GM19324 (cell line): ENCODE measurements at regions not wholly inside any gene's neighbourhood (a gene's known extent, or its start where the extent isn't known, plus 50 kb on each side); places are given as distances from the start of the nearest gene placed in this dataset.
A peak's percentile ranks its signal among the peaks of the same experiment; 100 is the strongest.

ENCODE experiments used
- ATAC-seq: cut with Tn5 transposase; IDR thresholded peaks from one replicate; pipeline ENCODE4 v1.9.1; 2021; ENCODE audit warnings: mild to moderate bottlenecking, moderate library complexity; ENCODE audit not compliant: unreplicated experiment, low FRiP score

- ATAC-seq = no peak
These were observed 254.1 kb upstream of the IGFBP3 start for GRCh38 chr7:46175221-46175620.

- ATAC-seq = no peak
These were observed 253.1 kb upstream of the IGFBP3 start for GRCh38 chr7:46174196-46174580.

DNA sequence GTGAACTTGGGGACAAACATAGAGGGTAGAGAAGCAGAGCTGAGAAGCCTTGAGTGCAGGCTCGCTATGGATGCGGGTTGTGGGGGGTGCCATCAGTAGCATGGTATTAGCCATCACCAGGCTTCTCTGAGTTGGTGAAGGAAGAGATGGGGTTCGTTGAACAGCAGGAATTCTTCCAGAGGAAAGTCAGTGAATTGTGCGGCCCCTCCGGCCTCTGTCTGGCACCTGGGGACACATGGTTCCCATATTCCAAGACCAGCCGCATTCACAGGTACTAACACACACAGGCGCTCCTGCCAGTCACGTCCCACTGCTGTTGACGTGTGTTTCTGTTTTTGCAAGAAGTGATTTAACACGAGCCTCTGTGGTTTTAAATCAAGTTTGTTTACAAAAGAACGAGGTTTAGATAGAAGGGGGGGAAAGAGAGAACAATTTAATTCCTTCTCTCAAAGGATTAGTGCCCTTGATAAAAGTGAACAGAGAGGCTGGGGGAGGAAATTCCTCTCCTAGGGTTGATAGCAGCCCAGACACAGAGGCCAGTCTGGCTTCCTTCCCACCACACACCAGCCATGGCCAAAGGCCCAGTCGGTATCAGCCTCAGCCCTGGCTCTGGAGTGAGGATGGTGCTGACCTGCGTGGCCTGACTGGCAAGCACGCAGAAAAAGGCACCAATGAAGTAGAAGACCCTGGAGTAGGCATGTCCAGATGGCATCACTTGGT, 252.6 kb upstream of the IGFBP3 start:
- ATAC-seq = no peak

DNA sequence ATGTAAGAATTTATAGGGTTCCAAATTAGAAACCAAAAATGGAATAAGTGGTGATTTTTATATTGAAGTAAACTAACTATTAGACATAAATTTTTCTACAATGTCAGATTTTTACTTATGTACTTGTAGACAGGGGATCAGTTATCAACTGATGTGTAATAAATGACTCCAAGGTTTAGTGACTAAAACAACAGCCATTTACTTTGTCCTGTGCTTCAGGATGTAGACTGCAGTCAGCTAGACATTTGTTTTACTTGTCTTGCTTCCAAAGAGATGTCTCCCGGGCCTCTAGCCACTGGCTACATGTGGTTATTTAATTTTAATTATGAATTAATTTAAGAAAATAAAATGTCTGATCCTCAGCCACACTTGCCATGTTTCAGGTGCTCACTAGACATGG, 249.7 kb upstream of the IGFBP3 start:
- ATAC-seq = no peak

GRCh38 chr7:46170021-46170420, 248.9 kb upstream of the IGFBP3 start:
- no peak for ATAC-seq

DNA sequence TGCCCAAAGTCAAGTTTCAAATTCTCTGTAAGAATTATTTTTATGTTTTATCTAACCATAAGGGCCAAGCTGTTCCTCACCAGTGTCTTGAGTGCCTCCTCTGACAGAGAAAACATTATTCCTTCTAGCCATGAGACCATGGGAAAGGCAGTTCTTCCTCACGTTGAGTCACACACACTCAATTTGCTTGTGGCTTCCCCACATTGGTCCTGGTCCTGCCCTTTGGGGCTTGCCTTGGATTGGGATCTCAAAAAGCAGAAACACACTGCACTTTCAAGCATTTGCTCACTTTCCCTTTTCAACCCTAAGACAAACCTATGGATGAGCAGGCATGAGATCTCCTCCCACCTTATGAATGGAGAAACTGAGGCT, 248.3 kb upstream of the IGFBP3 start:
- no peak for ATAC-seq

DNA sequence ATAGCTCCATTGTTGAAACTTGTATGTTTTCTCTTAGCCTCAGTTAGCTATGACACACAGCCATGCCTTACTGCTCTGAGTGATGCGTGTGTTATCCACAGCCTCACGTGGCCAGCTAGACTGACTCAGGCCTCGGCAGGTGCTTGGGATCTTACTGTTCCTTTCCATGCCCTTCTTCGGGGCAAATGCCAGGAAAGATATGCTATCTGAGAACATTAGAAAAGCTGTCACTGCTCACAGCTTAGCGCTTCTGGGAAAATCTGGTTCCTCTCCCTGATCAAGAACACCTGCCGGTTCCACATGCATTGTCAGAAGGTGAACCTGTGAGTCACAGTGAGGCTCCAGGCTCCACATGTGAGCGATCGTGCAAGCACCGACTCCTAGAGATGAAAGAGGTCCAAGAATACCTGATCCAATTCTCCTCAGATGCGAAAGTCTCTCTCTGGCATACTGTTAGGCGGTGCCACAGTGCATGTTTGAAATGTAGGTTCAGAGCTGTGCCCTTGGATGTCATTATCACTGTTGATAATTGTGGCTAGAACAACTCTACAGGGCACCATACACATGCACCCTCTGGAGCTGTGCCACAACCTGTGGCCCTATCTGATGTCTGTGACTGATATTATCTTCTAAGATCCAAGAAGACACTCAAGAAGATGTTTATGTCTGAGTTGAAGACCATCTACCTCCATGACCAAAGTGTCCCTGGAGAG, 247.8 kb upstream of the IGFBP3 start:
- no peak for ATAC-seq

DNA sequence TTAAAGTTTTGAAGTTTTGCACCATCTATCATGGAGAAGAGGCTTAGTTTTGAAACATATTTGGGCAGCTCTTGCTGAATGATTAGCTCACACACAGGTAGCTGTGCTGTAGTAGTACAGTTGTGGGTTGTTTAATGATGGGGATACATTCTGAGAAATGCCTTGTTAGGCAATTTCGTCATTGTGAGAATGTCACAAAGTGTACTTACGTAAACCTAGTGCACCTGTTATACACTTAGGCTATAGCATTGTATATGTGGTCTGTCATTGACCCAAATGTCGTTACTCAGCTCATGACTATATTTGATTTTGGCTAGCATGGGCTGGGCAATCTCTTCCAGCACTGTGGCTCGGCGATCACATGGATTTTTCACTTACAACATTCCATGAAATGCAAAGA, 247.2 kb upstream of the IGFBP3 start:
- ATAC-seq = no peak

GRCh38 chr7:46165276-46165675, 244.2 kb upstream of the IGFBP3 start:
- no peak for ATAC-seq

DNA sequence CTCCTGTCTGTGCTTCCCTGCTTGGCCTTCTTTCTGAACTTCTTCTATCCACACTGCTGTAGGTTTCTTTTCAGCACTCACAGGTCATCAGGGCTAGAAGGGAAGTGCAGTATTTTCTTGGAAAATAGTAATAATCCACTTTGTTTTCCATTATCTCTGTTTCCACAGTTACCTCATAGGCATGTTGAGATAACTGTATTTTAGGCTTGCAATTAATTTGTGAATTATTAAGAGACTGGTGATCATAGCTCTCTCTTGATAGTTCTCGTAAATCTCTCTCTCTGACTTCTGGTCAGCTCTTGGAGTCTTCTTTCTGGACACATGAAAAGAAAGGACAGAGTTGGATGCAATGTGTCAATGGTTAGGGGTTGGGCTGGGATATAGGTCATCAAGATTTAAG, 243.6 kb upstream of the IGFBP3 start:
- ATAC-seq = no peak

DNA sequence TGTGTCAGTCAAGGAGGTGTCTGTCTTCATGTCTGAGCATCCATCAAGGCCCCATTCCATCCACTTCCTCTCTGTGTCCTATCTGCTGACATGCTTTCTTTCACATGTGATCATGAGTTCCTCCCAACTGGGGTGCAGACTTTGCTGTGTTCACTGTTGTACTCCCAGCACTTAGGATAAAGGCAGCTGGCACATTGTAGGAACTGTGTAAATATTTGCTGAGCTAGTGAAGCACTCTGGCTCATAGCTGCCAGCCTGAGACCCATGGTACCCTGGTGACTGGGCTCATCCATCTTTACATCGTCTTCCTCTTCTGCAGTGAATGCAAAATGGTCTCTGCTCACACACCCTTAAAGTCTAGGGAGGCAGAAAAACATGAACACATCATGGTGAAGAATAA, 242.2 kb upstream of the IGFBP3 start:
- no peak for ATAC-seq

DNA sequence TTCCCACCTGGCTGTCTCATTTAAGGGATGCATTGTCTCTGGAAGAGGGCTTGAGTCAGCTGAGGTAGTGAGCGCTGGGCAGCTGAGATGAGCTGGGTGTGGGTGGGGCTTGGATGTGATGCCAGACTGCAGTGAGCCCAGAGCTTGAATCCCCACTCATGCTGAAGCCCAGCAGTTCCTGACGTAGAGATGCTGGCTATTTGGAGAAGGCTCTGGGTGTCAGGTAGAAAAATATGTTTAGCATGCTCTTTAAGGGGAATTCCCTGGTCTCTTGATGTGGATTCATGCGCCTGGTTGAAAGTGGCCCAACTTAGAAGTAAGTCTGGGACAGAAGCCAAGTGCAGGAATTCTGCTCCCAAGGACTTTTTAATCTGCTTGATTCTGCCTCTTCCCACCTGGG, 241.5 kb upstream of the IGFBP3 start:
- ATAC-seq = no peak

DNA sequence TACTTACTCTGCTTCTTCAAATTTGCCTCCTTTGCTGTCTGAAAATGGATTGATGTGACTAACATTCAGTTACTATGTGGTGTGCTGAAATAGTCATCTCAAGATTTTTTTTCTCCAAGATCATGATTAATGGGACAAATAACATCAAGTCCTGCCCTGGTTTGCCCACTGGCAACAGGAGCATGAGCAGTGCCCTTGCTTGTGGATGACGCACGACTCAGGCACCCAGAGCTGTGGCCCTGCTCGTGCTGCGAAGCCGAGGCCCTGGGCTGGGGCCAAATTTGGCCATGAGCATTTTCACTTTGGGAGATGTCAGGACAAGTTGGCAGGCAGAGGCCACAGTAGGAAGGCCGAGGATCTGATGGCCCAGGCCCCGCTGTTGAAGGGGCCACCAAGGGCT, 239.8 kb upstream of the IGFBP3 start:
- ATAC-seq = no peak

GRCh38 chr7:46157931-46158330, 236.9 kb upstream of the IGFBP3 start:
- no peak for ATAC-seq

DNA sequence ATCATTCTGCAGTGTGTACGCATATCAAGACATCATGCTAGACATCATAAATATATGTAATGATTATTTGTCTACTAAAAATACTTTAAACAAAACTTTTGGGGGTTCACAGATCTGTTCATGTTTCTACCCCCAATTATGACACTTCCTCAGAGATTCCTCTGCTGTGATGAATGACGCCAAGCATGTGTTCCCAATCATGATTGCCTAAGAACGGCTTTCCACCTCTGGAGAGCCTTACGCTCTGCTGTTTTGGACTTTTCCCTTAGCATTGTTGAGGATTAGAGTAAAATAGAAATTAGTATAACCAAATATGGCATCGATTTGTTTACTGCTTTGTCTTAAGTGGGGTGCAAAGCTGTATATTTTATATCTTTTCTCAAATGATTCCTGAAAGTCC, 236.3 kb upstream of the IGFBP3 start:
- no peak for ATAC-seq

GRCh38 chr7:46156853-46157252, 235.8 kb upstream of the IGFBP3 start:
- no peak for ATAC-seq

- no peak for ATAC-seq
These were observed 235.0 kb upstream of the IGFBP3 start for GRCh38 chr7:46156086-46156485.

DNA sequence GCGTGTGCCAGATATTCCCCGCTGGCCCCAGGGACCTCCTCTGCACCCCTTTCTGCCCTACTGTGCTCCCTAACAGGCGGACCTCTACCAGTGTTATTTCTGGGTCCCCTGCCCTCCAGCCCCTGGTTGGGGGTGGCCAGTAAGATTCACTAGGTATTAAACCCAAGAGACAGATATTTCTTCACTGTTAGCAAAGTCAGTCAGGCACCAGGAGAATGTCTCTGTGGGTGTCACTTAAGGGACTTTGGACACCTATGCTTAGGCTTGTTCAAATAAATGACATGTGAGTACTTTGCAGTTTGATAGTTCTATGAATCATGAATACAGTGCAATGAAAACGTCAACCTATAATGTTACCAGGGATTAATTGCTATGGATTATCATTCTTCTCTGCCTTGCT, 234.3 kb upstream of the IGFBP3 start:
- ATAC-seq = no peak

DNA sequence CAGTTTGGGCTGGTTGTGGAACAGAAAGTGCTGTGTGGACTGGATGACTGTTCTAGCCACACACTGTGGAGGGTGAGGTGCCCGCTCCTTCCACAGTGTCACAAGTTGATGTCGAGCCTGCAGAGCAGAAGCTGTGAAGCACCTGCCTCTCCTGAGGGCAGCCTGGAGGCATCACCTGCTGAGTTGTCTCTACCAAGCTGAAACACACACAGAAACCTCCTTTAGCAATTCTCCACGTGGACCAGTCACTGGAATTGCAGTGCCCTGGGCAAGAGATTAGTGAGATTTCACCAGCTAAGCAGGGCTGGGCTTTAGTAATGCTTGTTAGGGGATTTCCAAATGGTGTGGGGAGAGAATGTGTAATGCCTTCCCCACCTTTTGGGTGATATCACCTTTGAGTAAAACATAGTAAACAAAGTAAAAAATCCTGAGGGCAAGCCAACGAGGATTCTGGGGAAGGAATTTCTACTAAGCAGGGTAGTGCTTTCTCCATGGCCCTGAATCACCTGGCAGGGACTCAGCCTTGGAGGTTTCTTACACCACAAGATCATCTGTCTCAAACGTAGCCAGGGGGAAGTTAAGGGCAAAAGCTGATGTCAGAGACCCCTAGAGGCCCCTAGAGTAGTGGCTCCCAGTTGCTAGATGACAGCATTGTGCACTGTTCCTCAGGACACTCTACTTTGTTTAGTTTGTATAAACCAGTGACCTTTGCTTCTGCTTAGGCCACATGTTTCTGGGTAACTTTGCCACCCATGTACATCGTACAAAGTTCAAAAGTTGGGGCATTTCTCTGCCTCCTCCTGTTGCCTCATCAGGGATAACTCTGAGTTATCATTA, 233.1 kb upstream of the IGFBP3 start:
- ATAC-seq = peak; percentile 76

GRCh38 chr7:46153583-46153950, 232.5 kb upstream of the IGFBP3 start:
- ATAC-seq = peak; percentile 39

GRCh38 chr7:46152696-46153095, 231.6 kb upstream of the IGFBP3 start:
- ATAC-seq = no peak

DNA sequence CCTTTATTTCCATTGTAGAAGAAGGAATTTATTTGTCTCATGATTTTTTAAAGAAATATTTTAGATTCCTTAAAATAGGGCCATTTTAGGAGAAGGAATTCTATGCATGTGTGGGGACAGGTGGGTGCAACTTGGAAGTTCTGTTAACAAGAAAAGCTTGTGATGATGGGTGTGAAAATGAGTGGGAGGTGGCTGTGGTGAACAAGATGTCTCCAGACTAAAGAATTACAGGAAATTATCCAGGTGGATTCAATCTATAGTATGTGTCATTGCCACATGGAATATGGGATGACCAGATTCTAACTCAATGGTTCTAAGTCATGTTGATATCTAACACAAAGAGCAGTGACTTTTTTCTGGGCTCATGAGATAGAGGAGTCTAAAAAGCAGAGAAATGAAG, 229.6 kb upstream of the IGFBP3 start:
- ATAC-seq = no peak
